Mesenchymal stem cell (in vitro differentiated cells and primary cell): ENCODE measurements at regions not wholly inside any gene's neighbourhood (a gene's known extent, or its start where the extent isn't known, plus 50 kb on each side); places are given as distances from the start of the nearest gene placed in this dataset.
"Not testable (repeated sequence)": the region's sequence is repeated elsewhere in the genome, so short reads cannot be mapped to it uniquely, and the experiment has no call there.

Experiments
- DNase-seq: peaks from one replicate; pipeline ENCODE4 v3.0.0-alpha.2; 2013
- H2AFZ ChIP-seq: one replicate; pipeline ENCODE4 v1.6.1; 2013; ENCODE audit warnings: low read depth, mild to moderate bottlenecking, control low read depth, inconsistent platforms, low read length, moderate library complexity
- H2AK5ac ChIP-seq: 2 replicates; pipeline ENCODE4 v1.6.1; 2013; ENCODE audit warnings: low read length, moderate library complexity, mild to moderate bottlenecking, inconsistent platforms; ENCODE audit not compliant: severe bottlenecking
- H2BK120ac ChIP-seq: one replicate; pipeline ENCODE4 v1.6.1; 2013; ENCODE audit warnings: low read depth, mild to moderate bottlenecking, inconsistent platforms, low read length, moderate library complexity
- H2BK12ac ChIP-seq, 2 experiments: one replicate each; pipeline ENCODE4 v1.6.1; 2013; ENCODE audit warnings: inconsistent platforms in 2 of 2, low read length in 2 of 2, mild to moderate bottlenecking in 2 of 2, moderate library complexity in 2 of 2, control low read depth in 1 of 2
- H2BK15ac ChIP-seq: one replicate; pipeline ENCODE4 v1.6.1; 2013; ENCODE audit warnings: mild to moderate bottlenecking, low read depth, inconsistent platforms; ENCODE audit not compliant: poor library complexity, severe bottlenecking
- H2BK5ac ChIP-seq: 2 replicates; pipeline ENCODE4 v1.6.1; 2013; ENCODE audit warnings: low read depth, mild to moderate bottlenecking, low read length, control low read depth, inconsistent platforms; ENCODE audit not compliant: poor library complexity, severe bottlenecking
- H3K14ac ChIP-seq, 2 experiments: one replicate each; pipeline ENCODE4 v1.6.1; 2013; ENCODE audit warnings: inconsistent platforms in 2 of 2, low read length in 2 of 2, control low read depth in 1 of 2, mild to moderate bottlenecking in 1 of 2, moderate library complexity in 1 of 2
- H3K18ac ChIP-seq, 2 experiments: one replicate each; pipeline ENCODE4 v1.6.1; 2013; ENCODE audit warnings: inconsistent platforms in 2 of 2, low read length in 2 of 2, control low read depth in 1 of 2, low read depth in 1 of 2, mild to moderate bottlenecking in 1 of 2
- H3K23ac ChIP-seq, 2 experiments: one replicate each; pipeline ENCODE4 v1.6.1; 2013; ENCODE audit warnings: inconsistent platforms in 2 of 2, low read length in 2 of 2, mild to moderate bottlenecking in 2 of 2, moderate library complexity in 2 of 2, control low read depth in 1 of 2
- H3K27ac ChIP-seq: 2 replicates; pipeline ENCODE4 v1.5.1; 2013; ENCODE audit warnings: mild to moderate bottlenecking, moderate library complexity, low read length, control low read depth, inconsistent platforms; ENCODE audit not compliant: poor library complexity, severe bottlenecking
- H3K27me3 ChIP-seq, 2 experiments: 2 replicates each; pipeline versions ENCODE4 v1.6.1 to v1.7.0; 2013; ENCODE audit warnings: low read length in 2 of 2, mild to moderate bottlenecking in 2 of 2, moderate library complexity in 2 of 2, control low read depth in 1 of 2, inconsistent platforms in 1 of 2; ENCODE audit not compliant: control insufficient read depth in 1 of 2, insufficient read depth in 1 of 2
- H3K36me3 ChIP-seq, 2 experiments: 2 replicates each; pipeline versions ENCODE4 v1.6.1 to v1.7.0; 2013; ENCODE audit warnings: low read length in 2 of 2, control low read depth in 1 of 2, inconsistent platforms in 1 of 2, low read depth in 1 of 2, mild to moderate bottlenecking in 1 of 2; ENCODE audit not compliant: insufficient read depth in 2 of 2, control insufficient read depth in 1 of 2
- H3K4ac ChIP-seq, 2 experiments: one replicate each; pipeline ENCODE4 v1.6.1; 2013; ENCODE audit warnings: inconsistent platforms in 2 of 2, low read length in 2 of 2, mild to moderate bottlenecking in 2 of 2, moderate library complexity in 2 of 2, control low read depth in 1 of 2, low read depth in 1 of 2
- H3K4me1 ChIP-seq: 2 replicates; pipeline ENCODE4 v1.6.1; 2013; ENCODE audit warnings: low read depth, low read length, control low read depth; ENCODE audit not compliant: control insufficient read depth, insufficient read depth
- H3K4me2 ChIP-seq: 2 replicates; pipeline ENCODE4 v1.6.1; 2013; ENCODE audit warnings: low read length, mild to moderate bottlenecking, inconsistent platforms; ENCODE audit not compliant: poor library complexity, severe bottlenecking
- H3K4me3 ChIP-seq, 2 experiments: 2 replicates each; pipeline versions ENCODE4 v1.5.1 to v1.7.0; 2013; ENCODE audit warnings: low read length in 2 of 2, mild to moderate bottlenecking in 2 of 2, control low read depth in 1 of 2, low read depth in 1 of 2; ENCODE audit not compliant: insufficient read depth in 1 of 2
- H3K79me1 ChIP-seq: replicated peaks from 2 replicates; pipeline ENCODE4 v1.6.1; 2013; ENCODE audit warnings: mild to moderate bottlenecking, control low read depth, low read length, inconsistent platforms; ENCODE audit not compliant: poor library complexity, severe bottlenecking
- H3K9ac ChIP-seq: 2 replicates; pipeline ENCODE4 v1.7.0; 2013; ENCODE audit warnings: mild to moderate bottlenecking, low read length, moderate library complexity
- H3K9me3 ChIP-seq: 2 replicates; pipeline ENCODE4 v1.7.0; 2013; ENCODE audit warnings: mild to moderate bottlenecking, low read length; ENCODE audit not compliant: control insufficient read depth
- H4K8ac ChIP-seq: one replicate; pipeline ENCODE4 v1.6.1; 2013; ENCODE audit warnings: inconsistent platforms, mild to moderate bottlenecking, low read length, moderate library complexity
- H4K91ac ChIP-seq: one replicate; pipeline ENCODE4 v1.6.1; 2013; ENCODE audit warnings: mild to moderate bottlenecking, low read length, inconsistent platforms
- WGBS: methylation state at CpG from one replicate; pipeline ENCODE4 v1.1.7; 2013; ENCODE audit warnings: mixed read lengths; 5-methylcytosine and 5-hydroxymethylcytosine counted together

GRCh38 chr5:82439750-82440445, 161.7 kb upstream of the RPS23 start:
- Histone ChIP-seq H3K79me1 (no peaks in the 10 kb centered on the region), H3K9me3 (no peaks in the 10 kb centered on the region), H3K4me3 (no peak overlapping the region), H3K14ac (no peak overlapping the region), H3K27ac (no peak overlapping the region), H2BK120ac (no peak overlapping the region), H2BK12ac (no peak overlapping the region), H3K18ac (no peak overlapping the region), H3K9ac (peak overlapping the region; percentile 63), H4K91ac (no peak overlapping the region), H2AK5ac (no peak overlapping the region), H3K27me3 (no peaks in the 10 kb centered on the region), H3K36me3 (no peaks in the 10 kb centered on the region), H3K4ac (no peak overlapping the region), H4K8ac (no peak overlapping the region), H2AFZ (no peak overlapping the region), H2BK15ac (no peak overlapping the region), H3K4me2 (no peak overlapping the region), H2BK5ac (no peak overlapping the region), H3K23ac (no peak overlapping the region), H3K4me1 (no peaks in the 10 kb centered on the region)
- no peak for DNase-seq
- WGBS: 72% methylated on average over 4 of the region's 4 CpGs

- not testable (repeated sequence) for H2BK5ac ChIP-seq, H3K4me3 ChIP-seq, H3K27me3 ChIP-seq, H3K36me3 ChIP-seq, H2BK120ac ChIP-seq, H3K4me2 ChIP-seq, H4K8ac ChIP-seq, H3K23ac ChIP-seq, H3K4ac ChIP-seq, H3K9ac ChIP-seq, H2BK15ac ChIP-seq, H3K9me3 ChIP-seq, H3K27ac ChIP-seq, H2BK12ac ChIP-seq, H3K14ac ChIP-seq, H3K18ac ChIP-seq, H3K79me1 ChIP-seq, DNase-seq, H2AK5ac ChIP-seq, H2AFZ ChIP-seq, H4K91ac ChIP-seq, H3K4me1 ChIP-seq
- 100% methylated on average over 1 of the region's 4 CpGs for WGBS
These were observed 159.4 kb upstream of the RPS23 start for GRCh38 chr5:82437565-82437964.

- no peak overlapping the region for H3K4me3 ChIP-seq
- H3K4me2 ChIP-seq: no peak overlapping the region
These were observed 158.1 kb upstream of the RPS23 start for GRCh38 chr5:82436291-82436690.

GRCh38 chr5:82434696-82435660, 156.8 kb upstream of the RPS23 start:
- H3K23ac ChIP-seq, H2BK120ac ChIP-seq, H2BK5ac ChIP-seq, H4K8ac ChIP-seq, H4K91ac ChIP-seq, H3K9me3 ChIP-seq, H3K4me1 ChIP-seq, H3K36me3 ChIP-seq, H3K4me2 ChIP-seq, H2AFZ ChIP-seq, DNase-seq, H2AK5ac ChIP-seq, H2BK15ac ChIP-seq, H3K79me1 ChIP-seq, H3K27ac ChIP-seq, H3K27me3 ChIP-seq, H2BK12ac ChIP-seq, H3K9ac ChIP-seq, H3K4me3 ChIP-seq, H3K4ac ChIP-seq, H3K18ac ChIP-seq, H3K14ac ChIP-seq: not testable (repeated sequence)
- WGBS: 89% methylated on average over 15 of the region's 35 CpGs

More at GRCh38 chr5:82436291-82436690, 158.1 kb upstream of the RPS23 start:
- no peak overlapping the region for H3K23ac ChIP-seq
- H2AK5ac ChIP-seq: no peak overlapping the region
- H3K27ac ChIP-seq: no peak overlapping the region
- no peaks in the 10 kb centered on the region for H3K36me3 ChIP-seq
- WGBS: 89% methylated on average over 1 of the region's 2 CpGs
- no peak overlapping the region for H3K9ac ChIP-seq
- H3K9me3 ChIP-seq: no peaks in the 10 kb centered on the region
- H3K79me1 ChIP-seq: no peaks in the 10 kb centered on the region
- no peak overlapping the region for H3K14ac ChIP-seq
- H3K4me1 ChIP-seq: no peaks in the 10 kb centered on the region
- H2AFZ ChIP-seq: no peak overlapping the region
- no peak overlapping the region for H2BK15ac ChIP-seq
- H3K18ac ChIP-seq: no peak overlapping the region
- H4K8ac ChIP-seq: no peak overlapping the region
- no peak overlapping the region for H2BK5ac ChIP-seq
- no peak overlapping the region for H3K4ac ChIP-seq
- no peak overlapping the region for H4K91ac ChIP-seq
- DNase-seq: no peak
- H2BK120ac ChIP-seq: no peak overlapping the region
- no peak overlapping the region for H2BK12ac ChIP-seq
- H3K27me3 ChIP-seq: no peaks in the 10 kb centered on the region
